SK-N-SH (cell line): ENCODE measurements at regions not wholly inside any gene's neighbourhood (a gene's known extent, or its start where the extent isn't known, plus 50 kb on each side); places are given as distances from the start of the nearest gene placed in this dataset.

Source experiments
- CTCF ChIP-seq: fragments of 200-600 bp; sonication (generic); IDR thresholded peaks from 2 replicates; pipeline ENCODE4 v1.6.1; 2017; ENCODE audit warnings: antibody characterized with exemption, mild to moderate bottlenecking, moderate library complexity
- EP300 ChIP-seq, 2 experiments: IDR thresholded peaks; 2 replicates each; pipeline versions ENCODE4 v1.4.0 to v1.6.1; 2012; ENCODE audit warnings: borderline replicate concordance in 1 of 2, low read depth in 1 of 2, low read length in 1 of 2
- RAD21 ChIP-seq: IDR thresholded peaks from 2 replicates; pipeline ENCODE4 v1.6.1; 2012; ENCODE audit warnings: mild to moderate bottlenecking, low read length
- REST ChIP-seq: IDR thresholded peaks from 2 replicates; pipeline ENCODE4 v1.6.1; 2012; ENCODE audit warnings: mild to moderate bottlenecking, low read depth, low read length, moderate library complexity
- TEAD4 ChIP-seq: IDR thresholded peaks from 2 replicates; pipeline ENCODE4 v1.4.0; 2012; ENCODE audit warnings: mild to moderate bottlenecking, borderline replicate concordance; ENCODE audit not compliant: insufficient read depth
- ZBTB33 ChIP-seq: IDR thresholded peaks from 2 replicates; pipeline ENCODE4 v1.4.0; 2012; ENCODE audit warnings: low read depth, borderline replicate concordance

- no peak for TF ChIP-seq TEAD4
- no peak for TF ChIP-seq ZBTB33
- TF ChIP-seq RAD21: no peak
- no peak for TF ChIP-seq EP300 (IDR thresholded peaks at IDR 0.05; ENCODE audit: borderline replicate concordance in 1 of 2, low read depth in 1 of 2, low read length in 1 of 2)
- TF ChIP-seq CTCF: no peak
- no peak for TF ChIP-seq REST
Measured at GRCh38 chr7:136051203-136051928, 74.2 kb upstream of the MTPN start.
